Astrocyte of the spinal cord (primary cell): ENCODE measurements at regions not wholly inside any gene's neighbourhood (a gene's known extent, or its start where the extent isn't known, plus 50 kb on each side); places are given as distances from the start of the nearest gene placed in this dataset.

ENCODE experiments used
- DNase-seq: peaks from one replicate; pipeline ENCODE4 v3.0.0; 2011; ENCODE audit warnings: low read depth, low spot score
- H3K4me3 ChIP-seq: 2 replicates; pipeline ENCODE4 v1.5.1; 2011; ENCODE audit warnings: low read depth, mild to moderate bottlenecking, low read length, moderate library complexity
- CTCF ChIP-seq: IDR thresholded peaks from 2 replicates; pipeline ENCODE4 v1.5.1; 2012; ENCODE audit warnings: low read depth, mild to moderate bottlenecking, low read length, inconsistent platforms
- in situ Hi-C: cut with HindIII; loops from 2 replicates; pipeline ENCODE4 v1.10.0; 2017; ENCODE audit warnings: low sequenced_read_pairs

GRCh38 chr13:80787604-80788003 is 446.7 kb upstream of the SPRY2 start:
- DNase-seq: no peak
- in situ Hi-C loops: no loop called here
- no peak overlapping the region for H3K4me3 ChIP-seq
- TF ChIP-seq CTCF: no peak

DNA sequence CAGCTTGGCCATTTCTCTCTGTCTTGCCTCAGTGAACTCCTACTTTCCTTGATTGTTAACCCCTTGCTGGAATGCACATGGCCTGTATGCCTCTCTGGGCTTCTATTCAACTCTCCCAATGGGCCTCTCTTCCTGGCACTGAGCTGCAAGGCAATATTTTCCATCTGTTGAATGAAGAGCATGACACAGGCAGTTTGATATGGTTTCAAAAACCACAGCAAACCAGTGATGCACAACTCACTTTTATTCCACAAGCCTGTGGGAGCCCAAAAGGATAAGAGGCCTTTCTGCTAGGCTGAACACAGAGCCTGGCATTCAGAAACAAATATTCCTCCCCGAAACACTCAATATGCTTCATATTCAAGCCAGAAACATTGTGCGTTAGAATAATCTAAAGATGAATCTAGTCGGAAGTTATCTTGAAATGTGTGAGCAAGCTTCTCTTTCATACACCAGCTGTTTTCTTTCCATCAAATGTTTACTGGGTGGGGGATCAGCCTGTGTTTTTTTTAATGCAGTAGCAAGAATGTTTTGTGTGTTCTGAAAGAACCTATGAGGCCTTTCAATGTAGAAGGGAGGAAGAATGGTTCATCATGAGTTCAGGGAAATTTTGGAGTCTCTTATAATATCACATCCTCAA is 443.1 kb upstream of the SPRY2 start:
- peak; percentile 68 for DNase-seq
- no peak overlapping the region for H3K4me3 ChIP-seq
- no peak for TF ChIP-seq CTCF
- in situ Hi-C loops: no loop called here

DNA sequence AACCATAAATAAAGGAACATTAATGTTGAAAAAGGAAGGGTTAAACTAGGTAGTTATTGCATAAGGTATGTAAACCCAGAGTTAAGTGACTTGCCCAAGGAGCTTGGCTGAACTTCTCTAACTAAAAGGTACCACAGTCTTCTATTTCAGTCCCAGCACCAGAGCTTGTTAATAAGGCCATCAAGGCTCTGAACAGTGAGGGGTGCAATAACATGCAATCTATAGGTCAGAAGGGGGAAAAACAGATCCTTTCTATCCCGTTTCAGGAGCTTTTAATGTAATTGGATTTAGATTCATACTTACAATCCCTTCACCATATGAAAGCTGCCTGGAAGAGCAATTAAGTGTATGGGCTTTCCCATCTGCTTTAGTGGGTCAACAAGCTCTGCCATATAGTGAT is 441.5 kb upstream of the SPRY2 start:
- no peak for DNase-seq
- H3K4me3 ChIP-seq: no peak overlapping the region
- in situ Hi-C loops: no loop called here
- no peak for TF ChIP-seq CTCF

DNA sequence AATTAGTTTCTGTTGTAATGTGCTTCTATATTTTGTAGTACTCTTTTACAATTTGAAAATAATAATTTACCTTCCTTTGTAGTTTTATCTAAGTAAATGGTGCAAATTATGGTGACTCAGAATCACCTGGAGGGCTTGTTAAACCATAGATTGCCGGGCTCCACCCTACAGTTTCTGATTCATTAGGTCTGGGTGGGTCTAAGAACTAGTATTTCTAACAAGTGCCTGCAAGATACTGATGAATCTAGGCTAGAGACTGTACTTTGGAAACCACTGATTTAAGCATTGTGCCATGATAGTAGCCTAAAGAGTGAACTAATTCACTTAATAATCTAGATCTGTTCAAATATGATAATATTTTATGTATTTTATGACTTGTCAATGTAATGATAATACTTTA is 437.4 kb upstream of the SPRY2 start:
- no peak for TF ChIP-seq CTCF
- in situ Hi-C loops: no loop called here
- H3K4me3 ChIP-seq: no peak overlapping the region
- no peak for DNase-seq

GRCh38 chr13:80757694-80758093 is 416.8 kb upstream of the SPRY2 start:
- in situ Hi-C loops: no loop called here
- no peak for TF ChIP-seq CTCF

GRCh38 chr13:80755910-80756309 is 415.0 kb upstream of the SPRY2 start:
- DNase-seq: peak; percentile 23
- in situ Hi-C loops: no loop called here
- no peak overlapping the region for H3K4me3 ChIP-seq
- no peak for TF ChIP-seq CTCF

More at GRCh38 chr13:80757694-80758093, 416.8 kb upstream of the SPRY2 start:
- H3K4me3 ChIP-seq: no peak overlapping the region
- no peak for DNase-seq

DNA sequence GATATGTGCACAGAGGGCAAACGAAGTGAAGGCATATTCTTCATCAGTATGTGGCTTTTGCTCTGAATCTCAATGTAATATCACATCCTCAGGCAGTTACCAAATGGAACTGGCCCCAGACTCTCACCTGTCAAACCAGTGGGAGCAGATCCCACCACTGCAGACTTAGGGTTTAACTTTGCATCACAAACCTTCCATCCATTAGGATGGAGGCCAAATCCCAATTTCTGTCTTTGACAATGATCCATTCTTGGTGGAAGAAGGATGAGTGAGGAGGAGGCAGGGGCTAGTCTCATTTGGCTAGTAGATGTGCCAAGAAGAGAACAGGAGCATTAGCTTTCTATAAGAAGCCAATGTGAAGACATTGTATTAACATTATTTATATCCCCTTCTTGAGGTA is 413.5 kb upstream of the SPRY2 start:
- TF ChIP-seq CTCF: no peak
- in situ Hi-C loops: no loop called here
- H3K4me3 ChIP-seq: no peak overlapping the region
- DNase-seq: no peak
